WTC11 (cell line): ENCODE measurements at regions not wholly inside any gene's neighbourhood (a gene's known extent, or its start where the extent isn't known, plus 50 kb on each side); places are given as distances from the start of the nearest gene placed in this dataset.

Experiments
- ATAC-seq: fragments of 200-7000 bp; cut with Tn5 transposase; 2 replicates; pipeline ENCODE4 v1.10.0; 2021; ENCODE audit warnings: mild to moderate bottlenecking, moderate library complexity
- CTCF ChIA-PET: fragments of 300-600 bp; sonication (Branson Sonifier 250); formaldehyde crosslinking; loops from one replicate; lab custom pipeline; 2021; ENCODE audit warnings: antibody characterized with exemption; lab: Charles Lee
- POLR2A ChIA-PET: fragments of 350-600 bp; sonication (Branson Sonifier 250); formaldehyde crosslinking; loops from one replicate; lab custom pipeline; 2021; ENCODE audit warnings: antibody characterized with exemption; lab: Charles Lee
- DNase-seq: peaks from one replicate; pipeline ENCODE4 v3.0.0; 2021; ENCODE audit warnings: low spot score
- H3K27ac Mint-ChIP-seq: 2 replicates; pipeline ENCODE4 v1.8.0; 2021; ENCODE audit warnings: mixed read lengths
- H3K27me3 Mint-ChIP-seq: 2 replicates; pipeline ENCODE4 v1.8.0; 2021; ENCODE audit warnings: low read depth, mild to moderate bottlenecking, moderate library complexity, mixed read lengths
- H3K36me3 Mint-ChIP-seq: 2 replicates; pipeline ENCODE4 v1.8.0; 2021; ENCODE audit warnings: mixed read lengths
- H3K4me1 Mint-ChIP-seq: 2 replicates; pipeline ENCODE4 v1.8.0; 2022; ENCODE audit warnings: mixed read lengths
- H3K4me3 Mint-ChIP-seq: 2 replicates; pipeline ENCODE4 v1.8.0; 2021; ENCODE audit warnings: mild to moderate bottlenecking, moderate library complexity, mixed read lengths
- H3K9me3 Mint-ChIP-seq: 2 replicates; pipeline ENCODE4 v1.8.0; 2021; ENCODE audit warnings: mixed read lengths
- ARID4B ChIP-seq: sonication (generic); formaldehyde crosslinking; IDR thresholded peaks from 2 replicates; pipeline ENCODE4 v1.8.0; 2023; ENCODE audit warnings: missing genetic modification reagents, mild to moderate bottlenecking, borderline replicate concordance
- E2F4 ChIP-seq: sonication (generic); formaldehyde crosslinking; IDR thresholded peaks from 2 replicates; pipeline ENCODE4 v1.8.1; 2022; ENCODE audit warnings: low read depth, mild to moderate bottlenecking, moderate library complexity, missing genetic modification reagents, borderline replicate concordance
- FOXK1 ChIP-seq: sonication (generic); formaldehyde crosslinking; IDR thresholded peaks from 2 replicates; pipeline ENCODE4 v1.8.0; 2022; ENCODE audit warnings: mild to moderate bottlenecking, moderate library complexity, missing genetic modification reagents
- FOXP1 ChIP-seq: sonication (generic); formaldehyde crosslinking; IDR thresholded peaks from 2 replicates; pipeline ENCODE4 v1.8.0; 2022; ENCODE audit warnings: missing genetic modification reagents, mild to moderate bottlenecking, moderate library complexity, borderline replicate concordance
- FOXP4 ChIP-seq: sonication (generic); formaldehyde crosslinking; IDR thresholded peaks from 2 replicates; pipeline ENCODE4 v1.8.0; 2022; ENCODE audit warnings: mild to moderate bottlenecking, missing genetic modification reagents
- GTF2I ChIP-seq: fragments of 250-450 bp; sonication (Bioruptor Pico); conservative IDR thresholded peaks from 2 replicates; pipeline ENCODE4 v1.4.0; 2021; ENCODE audit warnings: mild to moderate bottlenecking
- HMGA2 ChIP-seq: fragments of 250-450 bp; sonication (Bioruptor Pico); IDR thresholded peaks from 2 replicates; pipeline ENCODE4 v1.4.0; 2021; ENCODE audit warnings: mild to moderate bottlenecking, moderate library complexity
- NFATC4 ChIP-seq: fragments of 250-450 bp; sonication (Bioruptor Pico); IDR thresholded peaks from 2 replicates; pipeline ENCODE4 v1.9.0; 2021; ENCODE audit warnings: mild to moderate bottlenecking
- PRRX2 ChIP-seq: fragments of 250-450 bp; sonication (Bioruptor Pico); IDR thresholded peaks from 2 replicates; pipeline ENCODE4 v1.8.0; 2021; ENCODE audit warnings: mild to moderate bottlenecking
- STAT6 ChIP-seq: sonication (generic); formaldehyde crosslinking; conservative IDR thresholded peaks from 2 replicates; pipeline ENCODE4 v1.8.1; 2023; ENCODE audit warnings: mild to moderate bottlenecking, low read depth, missing genetic modification reagents, moderate library complexity
- TCF7 ChIP-seq: sonication (generic); formaldehyde crosslinking; IDR thresholded peaks from 2 replicates; pipeline ENCODE4 v1.8.0; 2022; ENCODE audit warnings: mild to moderate bottlenecking, low read depth, missing genetic modification reagents, moderate library complexity
- TEAD1 ChIP-seq: sonication (generic); formaldehyde crosslinking; IDR thresholded peaks from 2 replicates; pipeline ENCODE4 v1.8.0; 2022; ENCODE audit warnings: mild to moderate bottlenecking, missing genetic modification reagents
- ZNF263 ChIP-seq: sonication (generic); formaldehyde crosslinking; IDR thresholded peaks from 2 replicates; pipeline ENCODE4 v1.8.1; 2022; ENCODE audit warnings: low read depth, mild to moderate bottlenecking, moderate library complexity, missing genetic modification reagents
- ZNF425 ChIP-seq: fragments of 250-450 bp; sonication (Bioruptor Pico); conservative IDR thresholded peaks from 2 replicates; pipeline ENCODE4 v1.9.0; 2021; ENCODE audit warnings: mild to moderate bottlenecking
- ZNF532 ChIP-seq: fragments of 250-450 bp; sonication (Bioruptor Pico); IDR thresholded peaks from 2 replicates; pipeline ENCODE4 v1.9.0; 2021; ENCODE audit warnings: mild to moderate bottlenecking, borderline replicate concordance

GRCh38 chr5:103333376-103333775 lies 74.8 kb downstream of the MACIR start:
- H3K4me3 Mint-ChIP-seq: no peak overlapping the region
- no peaks in the 10 kb centered on the region for H3K4me1 Mint-ChIP-seq
- H3K27me3 Mint-ChIP-seq: no peaks in the 10 kb centered on the region
- H3K27ac Mint-ChIP-seq: no peak overlapping the region
- CTCF ChIA-PET: no interaction called here
- TF ChIP-seq ZNF263 (CRISPR knock-in tag) (no peak), ZNF425 (CRISPR knock-in tag) (no peak), E2F4 (CRISPR knock-in tag) (no peak), STAT6 (CRISPR knock-in tag) (no peak), PRRX2 (CRISPR knock-in tag) (no peak), FOXP1 (no peak), TCF7 (CRISPR knock-in tag) (no peak), ARID4B (CRISPR knock-in tag) (no peak), FOXK1 (no peak)
- H3K36me3 Mint-ChIP-seq: no peaks in the 10 kb centered on the region
- POLR2A ChIA-PET: no interaction called here
- peaks cover 10% of the 10 kb centered on the region for H3K9me3 Mint-ChIP-seq
- no peak for DNase-seq
- ATAC-seq: no peak

GRCh38 chr5:103330875-103331274 lies 72.3 kb downstream of the MACIR start:
- Mint-ChIP-seq H3K27me3 (no peaks in the 10 kb centered on the region), H3K27ac (no peak overlapping the region), H3K9me3 (peaks cover 10% of the 10 kb centered on the region), H3K4me3 (no peak overlapping the region), H3K4me1 (no peaks in the 10 kb centered on the region), H3K36me3 (no peaks in the 10 kb centered on the region)
- no peak for ATAC-seq
- ChIA-PET POLR2A (no interaction called here), CTCF (no interaction called here)
- no peak for DNase-seq
- TF ChIP-seq STAT6 (CRISPR knock-in tag) (no peak), NFATC4 (CRISPR knock-in tag) (no peak), HMGA2 (CRISPR knock-in tag) (no peak), TEAD1 (CRISPR knock-in tag) (no peak), ZNF532 (CRISPR knock-in tag) (no peak), GTF2I (CRISPR knock-in tag) (no peak), FOXK1 (no peak), FOXP4 (CRISPR knock-in tag) (no peak)
